HG03469 (cell line): ENCODE measurements at regions not wholly inside any gene's neighbourhood (a gene's known extent, or its start where the extent isn't known, plus 50 kb on each side); places are given as distances from the start of the nearest gene placed in this dataset.

Source experiments
- ATAC-seq: cut with Tn5 transposase; IDR thresholded peaks from one replicate; pipeline ENCODE4 v1.9.1; 2021; ENCODE audit warnings: mild to moderate bottlenecking, moderate library complexity, moderate number of reproducible peaks; ENCODE audit not compliant: unreplicated experiment

DNA sequence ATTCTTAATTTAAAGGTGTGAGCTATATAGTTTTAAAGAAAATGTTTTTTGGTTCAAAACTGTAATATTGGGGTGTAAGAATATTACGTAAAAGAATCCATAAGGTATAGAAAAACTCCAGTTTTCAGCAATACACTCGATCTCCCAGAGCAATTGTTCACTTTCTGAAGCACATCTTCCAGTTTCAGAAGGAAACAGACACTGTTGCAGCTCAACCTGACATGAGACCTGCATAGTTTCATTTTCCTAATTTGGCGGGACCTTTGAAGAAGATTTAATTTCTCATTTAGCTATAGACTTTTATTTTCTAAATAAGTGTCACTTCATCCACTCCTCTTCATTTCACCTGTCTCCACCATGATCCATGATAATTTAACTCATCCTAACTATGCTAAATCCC is 281.5 kb downstream of the HTR1B start:
- no peak for ATAC-seq

DNA sequence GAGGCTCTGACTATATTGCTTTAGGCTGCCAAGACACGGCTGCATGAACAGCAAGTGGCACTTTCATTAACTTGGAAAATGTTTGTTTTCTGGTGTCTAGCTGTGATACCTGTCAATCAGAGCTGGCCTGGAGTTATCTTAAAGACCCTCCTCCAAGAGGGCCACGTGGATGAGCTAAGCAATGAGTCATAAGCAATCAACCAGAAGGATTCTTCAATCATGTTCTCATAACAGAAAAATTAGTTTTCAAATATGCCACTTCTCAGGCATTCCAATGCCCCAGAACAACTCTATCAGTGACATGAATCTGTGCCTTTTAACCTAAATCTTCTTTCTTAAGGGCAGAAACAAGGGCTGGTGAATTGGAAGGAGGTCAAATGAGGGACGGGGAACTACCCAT is 283.0 kb downstream of the HTR1B start:
- no peak for ATAC-seq

DNA sequence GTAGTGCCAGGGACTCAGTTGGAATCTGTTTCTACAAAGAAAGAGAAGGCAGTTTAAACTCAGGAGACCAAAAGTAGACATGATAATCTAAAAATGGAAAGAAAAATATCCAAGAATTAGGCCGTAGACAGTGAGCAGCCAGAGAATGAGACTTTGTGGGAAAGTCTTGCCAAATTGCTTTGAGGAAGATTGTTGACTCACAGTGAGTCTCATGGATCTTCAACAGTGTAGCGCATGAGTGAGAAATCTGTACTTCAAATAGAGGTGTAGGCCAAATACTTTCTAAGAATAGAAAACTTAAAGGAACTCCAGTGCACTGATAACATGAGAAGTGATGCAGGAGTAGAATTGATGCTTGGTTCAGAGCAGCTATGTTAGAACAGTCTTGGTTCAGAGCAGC is 284.5 kb downstream of the HTR1B start:
- no peak for ATAC-seq

DNA sequence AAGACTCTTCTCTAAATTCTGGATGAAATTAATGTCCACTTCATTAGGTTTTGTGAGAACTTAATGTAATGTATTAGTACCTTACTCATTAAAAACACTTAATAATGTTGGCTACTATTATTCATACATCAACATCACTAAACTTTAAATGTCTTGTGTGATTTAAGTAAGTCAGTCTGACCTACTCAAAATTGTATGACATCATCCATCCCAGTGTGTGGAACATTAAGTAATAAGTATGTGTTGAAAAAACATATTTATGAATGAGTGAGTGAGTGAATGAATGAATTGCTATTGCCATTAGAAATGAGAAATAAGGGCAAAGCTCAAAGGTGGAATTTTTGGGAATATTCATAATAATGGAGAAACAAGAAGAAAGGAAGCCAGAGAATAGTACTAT is 285.8 kb downstream of the HTR1B start:
- no peak for ATAC-seq

DNA sequence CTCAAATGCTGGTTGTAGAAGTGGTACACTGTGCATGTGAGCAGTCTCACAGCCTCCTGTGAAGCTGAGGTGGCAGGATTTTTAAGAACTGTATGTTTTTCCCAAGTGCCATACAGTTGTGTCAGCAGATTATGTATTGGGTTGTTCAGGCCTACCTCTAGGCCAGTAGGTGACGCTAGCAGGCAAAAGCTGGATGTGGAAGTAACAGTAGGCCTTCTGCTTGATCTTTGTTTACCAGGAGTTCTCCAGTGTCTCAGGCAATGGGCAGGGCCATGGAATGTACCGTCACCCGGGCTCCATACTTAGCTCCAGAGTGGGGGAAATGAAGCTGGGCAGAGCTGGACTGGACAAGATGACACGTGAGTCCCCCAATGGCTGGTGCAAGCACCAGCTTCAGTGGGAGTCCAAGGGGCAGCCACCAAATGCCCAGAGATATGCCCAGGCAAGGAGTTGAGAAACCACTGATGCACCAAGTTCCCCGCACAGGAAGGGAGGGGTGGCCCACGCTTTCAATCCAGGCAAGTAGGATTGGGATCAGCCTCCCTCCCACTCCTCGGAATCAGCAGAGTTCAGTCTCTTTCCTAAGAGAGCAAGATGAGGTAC is 289.7 kb downstream of the HTR1B start:
- ATAC-seq: no peak

DNA sequence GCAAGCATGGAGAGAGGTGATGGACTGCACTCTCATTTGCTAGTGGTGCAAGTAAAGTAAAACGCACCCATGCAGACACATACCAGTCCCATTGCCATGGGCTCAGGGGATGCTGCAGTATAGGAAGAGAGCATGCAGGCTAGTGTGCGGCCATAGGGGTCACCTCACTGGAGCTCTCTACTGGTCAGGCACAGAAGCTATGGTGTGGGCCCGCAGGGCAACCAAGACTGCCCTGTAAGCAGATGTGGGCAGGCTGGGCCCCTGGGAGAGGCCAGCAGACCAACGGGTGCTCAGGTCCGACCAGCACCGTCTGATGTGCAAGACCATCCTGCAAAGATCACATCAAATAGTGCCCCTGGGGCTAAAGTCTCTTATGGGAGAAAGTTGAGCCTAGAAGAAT is 290.7 kb downstream of the HTR1B start:
- no peak for ATAC-seq

DNA sequence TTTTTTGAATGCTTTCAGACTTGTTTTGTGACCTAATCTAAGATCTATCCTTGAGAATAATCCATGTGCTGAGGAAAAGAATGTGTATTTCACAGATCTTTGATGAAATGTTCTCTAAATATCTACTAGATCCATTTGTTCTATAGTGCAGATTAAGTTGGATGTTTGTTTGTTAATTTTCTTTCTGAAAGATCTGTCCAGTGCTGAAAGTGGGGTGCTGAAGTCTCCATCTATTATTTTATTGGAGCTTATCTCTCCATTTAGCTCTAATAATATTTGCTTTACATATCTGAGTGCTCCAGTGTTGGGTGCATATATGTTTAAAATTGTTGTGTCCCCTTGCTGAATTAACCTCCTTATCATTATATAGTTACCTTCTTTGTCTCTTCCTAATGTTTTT is 303.6 kb downstream of the HTR1B start:
- no peak for ATAC-seq

DNA sequence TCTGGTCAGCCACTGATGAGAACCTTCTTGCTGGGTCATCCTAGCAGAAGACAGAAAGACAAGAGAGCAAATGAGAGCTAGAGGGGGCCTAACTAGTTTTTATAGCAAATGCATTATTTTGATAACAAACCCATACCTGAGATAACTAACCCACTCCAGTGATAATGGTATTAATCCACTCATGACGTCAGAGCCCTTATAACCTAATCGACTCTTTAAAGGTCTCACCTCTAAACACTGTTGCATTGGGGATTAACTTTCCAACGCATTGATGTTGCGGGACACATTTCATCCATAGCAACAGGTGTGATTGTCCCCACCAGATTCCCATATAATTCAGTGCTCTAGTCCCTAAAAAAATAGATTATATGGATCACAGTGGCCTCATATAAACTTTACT is 312.1 kb downstream of the HTR1B start:
- no peak for ATAC-seq

DNA sequence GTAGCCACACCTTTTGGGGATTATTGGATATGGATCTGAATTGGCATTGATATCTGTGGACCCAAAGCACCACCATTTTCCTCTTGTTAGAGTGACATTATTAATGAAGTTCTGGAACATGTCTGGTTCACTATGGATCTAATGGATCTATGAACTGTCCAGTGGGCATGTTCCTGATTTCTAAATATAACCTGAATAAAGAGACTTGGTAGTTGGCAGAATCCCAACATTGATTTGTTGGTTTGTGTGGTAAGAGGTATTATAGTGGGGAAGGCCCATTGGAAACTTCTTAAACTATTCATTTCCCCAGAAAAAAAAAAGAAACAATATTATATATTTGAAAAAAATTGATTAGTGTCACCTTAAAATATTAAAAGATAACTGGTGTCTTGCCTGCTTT is 312.6 kb downstream of the HTR1B start:
- ATAC-seq: no peak

DNA sequence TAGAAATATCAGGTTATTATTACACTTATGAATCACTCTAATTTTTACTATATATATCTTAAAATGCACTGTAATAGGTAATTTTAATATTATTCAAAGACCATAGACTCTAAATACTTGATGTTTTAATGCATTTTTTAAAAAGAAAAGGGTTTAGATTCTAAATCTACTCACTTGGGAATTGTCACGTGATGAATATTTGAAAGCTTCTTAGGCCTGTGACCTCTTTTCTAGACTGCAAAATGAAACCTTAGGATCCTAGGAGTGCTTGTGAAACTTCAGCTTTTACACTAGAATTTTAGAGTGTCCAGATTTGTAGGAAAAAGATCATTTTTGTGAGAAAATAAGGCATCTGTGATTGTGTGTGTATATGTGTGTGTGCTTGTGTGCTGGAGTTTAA is 318.0 kb downstream of the HTR1B start:
- ATAC-seq: no peak

DNA sequence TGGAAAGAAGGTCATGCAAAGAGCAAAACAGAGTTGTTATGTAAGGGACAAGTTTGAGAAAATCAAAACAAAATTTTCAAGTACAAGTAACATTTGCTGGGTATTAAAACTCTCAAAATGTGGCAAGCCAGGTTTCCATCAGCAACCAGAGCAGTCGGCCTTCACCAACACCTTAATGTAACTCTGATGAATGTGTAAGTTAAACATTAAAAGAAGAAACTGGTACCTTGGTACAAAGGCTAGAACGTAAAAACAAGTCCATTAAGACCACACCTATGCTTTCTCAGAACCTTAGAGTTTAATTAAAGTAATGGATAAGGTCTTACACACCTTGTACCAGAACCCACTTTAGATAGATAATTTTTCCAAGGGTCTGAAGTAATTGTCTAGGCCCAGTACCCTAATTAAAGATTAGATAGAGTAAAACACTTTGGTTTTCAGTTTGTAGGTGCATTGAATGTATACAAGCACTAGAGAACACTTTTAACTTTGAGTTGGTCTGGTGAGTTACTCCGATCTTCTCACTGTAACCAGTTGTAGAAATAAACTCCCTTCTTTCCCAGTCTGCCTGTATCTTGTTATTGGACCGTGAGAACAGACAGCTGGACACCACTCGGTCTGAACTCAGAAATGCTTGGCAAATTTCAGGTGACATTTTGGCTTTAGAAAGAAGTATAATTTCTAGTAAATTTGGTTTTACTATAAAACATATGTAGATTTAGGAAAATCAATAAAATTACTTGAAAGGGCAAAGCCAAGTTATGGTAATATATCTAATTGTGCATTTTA is 319.4 kb downstream of the HTR1B start:
- ATAC-seq: no peak

DNA sequence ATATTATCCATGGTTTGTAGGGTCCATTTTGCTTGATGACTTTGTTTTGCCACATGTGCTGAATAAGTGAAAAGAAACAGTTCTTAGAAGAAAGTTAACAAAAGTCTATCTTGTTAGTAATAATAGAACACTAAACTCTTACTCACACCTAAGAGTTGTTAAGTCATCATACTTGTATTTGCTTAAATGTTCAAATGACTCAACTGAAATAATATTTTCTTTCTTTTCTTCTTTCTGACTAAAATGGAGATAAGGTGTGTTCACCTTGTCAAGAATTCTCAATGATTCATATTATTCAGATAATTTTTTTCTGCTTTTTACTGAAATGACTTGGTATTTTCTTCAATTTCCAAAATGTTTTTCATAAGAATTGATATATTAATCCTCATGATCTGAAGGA is 327.2 kb downstream of the HTR1B start:
- ATAC-seq: no peak

DNA sequence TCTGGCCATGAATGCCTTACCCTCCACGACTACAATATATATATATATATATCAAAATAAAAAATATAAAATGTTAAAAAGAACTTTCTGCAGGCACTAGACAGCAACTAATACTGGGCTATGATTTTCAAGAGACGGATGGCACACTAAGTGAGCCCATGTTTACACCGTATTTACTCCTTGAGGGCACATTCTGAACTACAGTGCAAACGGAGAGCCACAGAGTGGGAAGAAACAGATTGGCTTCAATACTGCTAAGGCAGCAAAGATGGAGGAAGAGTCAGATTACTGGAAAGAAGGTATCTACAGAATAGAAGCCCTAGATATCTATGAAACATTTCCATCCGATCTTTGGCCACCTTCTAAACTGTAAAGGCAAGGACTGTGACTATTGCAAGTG is 330.3 kb downstream of the HTR1B start:
- ATAC-seq: no peak

DNA sequence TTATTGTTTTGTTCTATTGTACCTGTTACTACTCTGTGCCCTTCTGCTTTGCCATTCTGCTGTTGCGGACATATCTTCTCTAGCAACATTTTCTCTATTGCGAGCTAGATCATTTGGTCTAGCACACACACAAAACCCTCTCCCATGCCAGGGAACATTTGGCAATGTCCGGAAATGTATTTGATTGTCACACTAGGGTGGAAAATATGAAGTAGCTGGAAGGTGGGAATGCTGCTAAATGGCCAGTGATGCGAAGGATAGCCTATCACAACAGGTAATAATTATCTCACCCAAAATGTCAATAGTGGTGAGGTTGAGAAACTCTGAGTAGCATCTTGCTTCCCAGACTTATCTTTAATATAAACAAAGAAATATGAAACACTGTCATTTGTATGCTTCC is 331.9 kb downstream of the HTR1B start:
- ATAC-seq: no peak

DNA sequence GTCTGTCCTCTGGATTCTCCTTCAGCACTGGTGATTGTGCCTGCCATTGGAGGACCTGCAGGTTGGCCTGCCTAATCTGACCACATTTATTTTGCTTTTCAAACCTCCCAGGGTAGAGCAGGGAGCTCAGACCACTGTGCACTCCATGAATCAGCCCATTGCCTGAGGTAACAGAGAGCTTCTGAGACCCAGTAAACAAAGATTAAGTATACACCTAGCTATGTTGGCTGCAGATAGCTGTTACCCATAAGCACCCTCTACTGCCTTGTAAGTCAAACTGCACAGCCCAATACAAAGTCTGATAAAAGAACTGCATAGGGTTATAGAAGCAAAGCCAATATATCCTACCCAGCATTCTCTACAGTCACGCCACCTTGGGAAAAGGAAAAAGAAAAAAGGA is 338.7 kb downstream of the HTR1B start:
- no peak for ATAC-seq

DNA sequence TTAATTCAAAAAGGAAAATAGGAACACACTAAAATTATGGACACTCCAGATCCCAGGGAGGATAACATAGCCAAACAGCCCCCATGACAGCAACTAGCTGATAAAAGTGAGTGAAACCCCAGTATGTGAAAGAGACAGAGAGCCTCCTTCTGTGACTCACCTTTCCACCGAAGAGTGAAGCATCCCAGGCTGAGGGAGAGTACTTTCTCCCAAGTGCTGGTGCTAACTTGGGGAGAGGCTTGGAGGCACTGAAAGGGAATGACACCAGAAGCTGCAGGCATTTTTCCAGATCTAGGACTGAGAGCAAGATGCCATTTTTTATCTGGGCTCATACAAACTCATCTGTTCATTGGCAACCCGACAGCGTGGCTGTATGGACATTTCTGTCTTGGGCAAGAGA is 339.8 kb downstream of the HTR1B start:
- ATAC-seq: no peak

DNA sequence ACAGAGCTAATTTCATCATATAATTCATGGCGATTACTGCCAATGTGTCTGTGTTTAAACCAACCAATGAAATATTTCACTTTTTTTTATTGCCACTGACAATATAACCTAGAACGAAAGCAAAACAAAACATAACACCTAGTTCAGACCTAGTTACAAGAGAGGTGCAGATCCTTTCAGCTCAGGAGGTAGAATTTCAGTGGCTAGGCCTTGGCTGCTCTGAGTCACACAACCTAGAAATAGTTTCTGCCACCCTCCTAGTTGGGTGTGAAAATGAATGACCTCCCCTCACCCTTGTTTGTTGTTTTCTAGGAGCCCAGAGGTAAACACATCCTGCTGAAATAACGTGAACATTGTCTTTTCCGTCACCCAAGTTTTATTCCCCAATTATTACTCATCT is 356.3 kb downstream of the HTR1B start:
- no peak for ATAC-seq

DNA sequence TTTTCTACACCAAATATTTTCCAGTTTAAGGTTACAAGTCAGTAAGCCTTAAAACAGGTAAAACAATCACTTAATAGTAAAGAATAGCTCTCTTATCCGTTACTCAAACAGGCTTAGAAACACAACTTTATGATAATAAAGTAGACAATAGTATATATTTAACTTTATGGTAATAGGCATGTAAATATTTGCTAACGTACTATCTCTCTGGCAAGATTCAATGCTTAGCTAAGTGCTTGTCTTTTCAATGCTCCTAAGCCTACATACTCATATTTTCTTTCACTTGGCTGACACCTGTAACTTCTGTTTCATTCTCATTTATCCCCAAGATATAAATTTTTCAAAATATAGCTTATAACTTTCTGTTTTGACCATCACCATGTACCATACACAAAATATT is 358.2 kb downstream of the HTR1B start:
- ATAC-seq: no peak

DNA sequence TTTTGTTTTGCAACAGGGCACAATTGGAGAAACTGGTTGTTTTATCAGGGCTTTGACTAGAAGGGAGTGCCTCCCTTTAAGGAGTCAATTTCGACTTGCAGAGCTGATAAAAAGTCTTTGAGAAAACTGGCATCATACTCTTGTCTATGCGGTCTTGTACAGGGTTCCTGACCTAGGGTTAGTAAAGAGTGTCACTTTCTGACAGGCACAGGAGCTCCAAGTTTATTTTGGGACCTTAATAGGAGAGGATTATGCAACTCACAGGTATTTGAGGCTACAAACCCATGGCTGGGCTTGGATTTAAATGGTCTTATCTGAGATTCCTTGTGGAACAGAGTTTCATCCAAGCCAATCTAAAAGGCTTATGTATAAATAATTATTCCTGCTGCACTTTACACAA is 365.4 kb downstream of the HTR1B start:
- ATAC-seq: no peak

DNA sequence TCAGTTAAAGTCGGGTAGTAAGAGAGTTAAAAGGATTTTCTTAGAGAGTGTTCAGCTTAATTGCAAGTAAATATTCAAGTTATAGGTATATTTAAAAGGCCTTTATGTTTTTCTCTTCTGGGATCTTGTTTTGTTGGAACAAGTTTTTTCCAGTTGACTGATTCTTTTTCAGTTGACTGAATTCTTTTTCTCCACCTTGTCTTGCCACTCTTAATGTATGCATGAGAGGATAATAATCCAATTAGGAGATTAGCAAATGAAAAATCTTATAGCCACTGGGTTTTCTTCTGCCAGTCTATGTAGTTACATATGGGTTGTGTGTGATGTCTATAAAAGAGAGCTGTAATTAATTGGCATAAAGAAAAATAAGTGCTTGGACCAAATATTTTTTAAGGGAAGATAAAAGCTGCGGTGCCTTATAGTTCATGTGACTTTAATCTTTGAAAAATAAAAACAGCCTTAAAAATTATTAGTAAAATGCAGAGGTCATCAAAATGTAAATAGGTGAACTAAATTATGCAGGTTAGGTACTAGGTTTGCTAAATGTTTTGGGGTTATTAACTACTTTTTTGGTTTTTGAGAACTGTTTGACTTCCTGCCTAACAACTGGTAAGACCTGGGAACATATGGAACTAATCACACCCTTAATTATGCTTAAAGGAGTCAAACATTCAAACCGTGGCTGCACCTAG is 367.2 kb downstream of the HTR1B start:
- no peak for ATAC-seq

DNA sequence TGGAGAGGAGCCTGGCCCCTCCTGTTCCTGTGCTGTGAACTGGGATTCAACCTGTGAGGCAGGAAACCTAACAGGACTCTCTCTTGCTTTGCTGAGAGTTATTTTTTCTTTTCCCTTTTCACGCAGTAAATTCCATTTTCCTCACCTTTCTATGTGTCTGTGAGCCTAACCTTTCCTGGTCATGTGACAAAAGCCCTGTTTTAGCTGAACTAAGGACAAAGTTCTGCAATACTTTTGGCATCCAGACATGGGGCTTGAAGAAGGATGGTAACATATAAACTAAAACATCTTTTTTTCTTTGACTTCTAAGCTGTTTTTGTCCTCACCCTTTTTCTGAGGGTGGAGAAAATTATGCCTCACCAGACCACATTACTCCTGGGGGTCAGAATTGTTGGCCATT is 368.5 kb downstream of the HTR1B start:
- no peak for ATAC-seq

DNA sequence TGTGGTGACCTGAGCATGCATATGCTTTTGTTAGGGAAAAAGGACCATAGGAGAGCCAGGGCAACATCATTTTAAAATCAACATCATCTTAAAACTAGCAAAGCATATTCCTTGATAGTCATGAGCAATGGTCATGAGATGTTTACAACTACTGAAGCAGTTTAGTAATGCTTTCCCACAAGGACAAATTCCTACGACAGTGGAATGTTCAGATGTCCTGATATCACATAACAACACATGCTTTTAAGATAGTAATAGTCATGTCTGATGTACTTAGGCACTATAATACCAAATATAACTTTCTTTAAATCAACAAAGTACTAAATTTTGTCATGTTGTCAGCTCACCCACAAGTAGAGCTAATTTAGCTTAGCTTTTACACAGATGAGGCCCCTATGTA is 370.3 kb downstream of the HTR1B start:
- ATAC-seq: no peak
